ENCODE measurements at regions not wholly inside any gene's neighbourhood (a gene's known extent, or its start where the extent isn't known, plus 50 kb on each side); places are given as distances from the start of the nearest gene placed in this dataset.

GRCh38 chr18:47557160-47557559, 305.7 kb upstream of the SKOR2 start:
- no peak for TF ChIP-seq CTCF (conservative IDR thresholded peaks at IDR 0.05; ENCODE audit: low read length)
- TF ChIP-seq EZH2phosphoT487 (IDR thresholded peaks at IDR 0.05; ENCODE audit: borderline replicate concordance, low read depth, low read length) = no peak
